Fibroblast of lung (primary cell): ENCODE measurements at regions not wholly inside any gene's neighbourhood (a gene's known extent, or its start where the extent isn't known, plus 50 kb on each side); places are given as distances from the start of the nearest gene placed in this dataset.

Source experiments
- EZH2 ChIP-seq: IDR thresholded peaks from 2 replicates; pipeline ENCODE4 v1.5.1; 2012; ENCODE audit warnings: low read length, control low read depth, mild to moderate bottlenecking; ENCODE audit errors: missing control alignments
- TF ChIP-seq, protein P1 (sequence below), 2 donors: IDR thresholded peaks in 1 of 2; conservative IDR thresholded peaks in 1 of 2; 1 replicate in 1 of 2; 2 replicates in 1 of 2; pipeline ENCODE4 v1.5.1; 2011 to 2012; ENCODE audit warnings: low read length in 2 of 2, control low read depth in 1 of 2, inconsistent platforms in 1 of 2, low read depth in 1 of 2, mild to moderate bottlenecking in 1 of 2

DNA sequence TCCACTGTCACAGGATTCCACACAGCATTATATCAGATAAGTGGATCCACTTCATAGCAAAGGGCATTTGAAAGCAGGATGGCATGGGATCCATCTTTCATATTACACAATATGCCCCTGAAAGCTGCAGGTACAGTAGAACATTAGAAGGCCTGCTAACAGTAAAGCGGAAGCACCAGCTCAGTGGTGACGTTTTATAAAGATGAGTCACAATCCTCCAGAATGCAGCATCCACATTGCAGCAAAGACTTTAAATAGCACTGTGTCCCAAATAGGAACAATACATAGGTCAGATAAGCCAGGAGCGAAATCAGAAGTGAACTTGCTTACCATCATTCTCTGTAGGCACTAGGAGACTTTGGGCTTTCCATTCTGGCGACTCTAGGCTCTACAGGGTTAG is 609.5 kb upstream of the FAT1 start:
- TF ChIP-seq, protein P1, sequence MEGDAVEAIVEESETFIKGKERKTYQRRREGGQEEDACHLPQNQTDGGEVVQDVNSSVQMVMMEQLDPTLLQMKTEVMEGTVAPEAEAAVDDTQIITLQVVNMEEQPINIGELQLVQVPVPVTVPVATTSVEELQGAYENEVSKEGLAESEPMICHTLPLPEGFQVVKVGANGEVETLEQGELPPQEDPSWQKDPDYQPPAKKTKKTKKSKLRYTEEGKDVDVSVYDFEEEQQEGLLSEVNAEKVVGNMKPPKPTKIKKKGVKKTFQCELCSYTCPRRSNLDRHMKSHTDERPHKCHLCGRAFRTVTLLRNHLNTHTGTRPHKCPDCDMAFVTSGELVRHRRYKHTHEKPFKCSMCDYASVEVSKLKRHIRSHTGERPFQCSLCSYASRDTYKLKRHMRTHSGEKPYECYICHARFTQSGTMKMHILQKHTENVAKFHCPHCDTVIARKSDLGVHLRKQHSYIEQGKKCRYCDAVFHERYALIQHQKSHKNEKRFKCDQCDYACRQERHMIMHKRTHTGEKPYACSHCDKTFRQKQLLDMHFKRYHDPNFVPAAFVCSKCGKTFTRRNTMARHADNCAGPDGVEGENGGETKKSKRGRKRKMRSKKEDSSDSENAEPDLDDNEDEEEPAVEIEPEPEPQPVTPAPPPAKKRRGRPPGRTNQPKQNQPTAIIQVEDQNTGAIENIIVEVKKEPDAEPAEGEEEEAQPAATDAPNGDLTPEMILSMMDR (conservative IDR thresholded peaks at IDR 0.05 in 1 of 2, IDR thresholded peaks at IDR 0.05 in 1 of 2; ENCODE audit: low read depth in 1 of 2, low read length in 2 of 2), result no peak
- no peak for TF ChIP-seq EZH2
